NCI-H1092 treated with DMSO at 0.1 percent for 48 hours (cell line): ENCODE measurements at regions not wholly inside any gene's neighbourhood (a gene's known extent, or its start where the extent isn't known, plus 50 kb on each side); places are given as distances from the start of the nearest gene placed in this dataset.
"Not testable (repeated sequence)": the region's sequence is repeated elsewhere in the genome, so short reads cannot be mapped to it uniquely, and the experiment has no call there.

Source experiments
- DNase-seq: peaks from one replicate; lab custom pipeline; 2025; lab: John Stamatoyannopoulos, UW

GRCh38 chr7:79552463-79552862 lies 99.0 kb upstream of the MAGI2 start:
- DNase-seq = no peak

GRCh38 chr7:79548727-79549126 lies 95.3 kb upstream of the MAGI2 start:
- no peak for DNase-seq

GRCh38 chr7:79547132-79547531 lies 93.7 kb upstream of the MAGI2 start:
- no peak for DNase-seq

GRCh38 chr7:79540592-79540991 lies 87.1 kb upstream of the MAGI2 start:
- DNase-seq = no peak

- DNase-seq = no peak
These were observed 80.7 kb upstream of the MAGI2 start for GRCh38 chr7:79534128-79534527.

- no peak for DNase-seq
These were observed 78.6 kb upstream of the MAGI2 start for GRCh38 chr7:79531905-79532664.

- no peak for DNase-seq
These were observed 77.6 kb upstream of the MAGI2 start for GRCh38 chr7:79531116-79531515.

GRCh38 chr7:79529881-79530235 lies 76.4 kb upstream of the MAGI2 start:
- DNase-seq = no peak

GRCh38 chr7:79529214-79529880 lies 75.9 kb upstream of the MAGI2 start:
- DNase-seq = peak; percentile 12

- no peak for DNase-seq
These were observed 75.0 kb upstream of the MAGI2 start for GRCh38 chr7:79528421-79528820.

GRCh38 chr7:79524048-79524447 lies 70.6 kb upstream of the MAGI2 start:
- no peak for DNase-seq

GRCh38 chr7:79523436-79523835 lies 70.0 kb upstream of the MAGI2 start:
- DNase-seq = no peak

GRCh38 chr7:79520543-79520942 lies 67.1 kb upstream of the MAGI2 start:
- no peak for DNase-seq

GRCh38 chr7:79515358-79515757 lies 61.9 kb upstream of the MAGI2 start:
- no peak for DNase-seq

- DNase-seq = no peak
These were observed 59.8 kb upstream of the MAGI2 start for GRCh38 chr7:79513261-79513660.

GRCh38 chr7:79512261-79512660 lies 58.8 kb upstream of the MAGI2 start:
- DNase-seq = no peak

GRCh38 chr7:79511056-79511455 lies 57.6 kb upstream of the MAGI2 start:
- not testable (repeated sequence) for DNase-seq

- no peak for DNase-seq
These were observed 53.7 kb upstream of the MAGI2 start for GRCh38 chr7:79507131-79507530.

GRCh38 chr7:79506481-79506880 lies 53.0 kb upstream of the MAGI2 start:
- no peak for DNase-seq

GRCh38 chr7:79504607-79505389 lies 51.3 kb upstream of the MAGI2 start:
- DNase-seq = no peak
